Astrocyte (in vitro differentiated cells and primary cell): ENCODE measurements at regions not wholly inside any gene's neighbourhood (a gene's known extent, or its start where the extent isn't known, plus 50 kb on each side); places are given as distances from the start of the nearest gene placed in this dataset.

Experiments
- CTCF ChIP-seq: IDR thresholded peaks from 2 replicates; pipeline ENCODE4 v1.5.1; 2011; ENCODE audit warnings: low read depth, mild to moderate bottlenecking, inconsistent platforms, low read length, moderate library complexity; ENCODE audit not compliant: insufficient read depth
- EZH2 ChIP-seq: IDR thresholded peaks from 2 replicates; pipeline ENCODE4 v1.6.1; 2012; ENCODE audit warnings: mild to moderate bottlenecking, low read length, inconsistent platforms; ENCODE audit not compliant: insufficient read depth

GRCh38 chr16:6428861-6429260, 903.8 kb upstream of the RBFOX1 start:
- no peak for TF ChIP-seq CTCF
- no peak for TF ChIP-seq EZH2
